Lower leg skin (tissue), 3 donors: ENCODE measurements at regions not wholly inside any gene's neighbourhood (a gene's known extent, or its start where the extent isn't known, plus 50 kb on each side); places are given as distances from the start of the nearest gene placed in this dataset.

Experiments
- CTCF ChIP-seq, 3 donors: fragments of 450-650 bp; IDR thresholded peaks; one replicate each; pipeline ENCODE4 v1.5.1; 2016; ENCODE audit warnings: antibody characterized with exemption in 3 of 3, mild to moderate bottlenecking in 3 of 3, moderate library complexity in 2 of 3
- POLR2A ChIP-seq, 2 donors: fragments of 450-650 bp; IDR thresholded peaks; one replicate each; pipeline ENCODE4 v1.6.1; 2016 to 2017; ENCODE audit warnings: antibody characterized with exemption in 2 of 2, mild to moderate bottlenecking in 1 of 2, moderate library complexity in 1 of 2

GRCh38 chr3:182294256-182294655, 499.0 kb upstream of the ATP11B start:
- TF ChIP-seq POLR2A (IDR thresholded peaks at IDR 0.05) (no peak), CTCF (IDR thresholded peaks at IDR 0.05) (no peak)
